GM12878 (cell line): ENCODE measurements at regions not wholly inside any gene's neighbourhood (a gene's known extent, or its start where the extent isn't known, plus 50 kb on each side); places are given as distances from the start of the nearest gene placed in this dataset.

Experiments
- ATAC-seq: fragments of 200-7000 bp; cut with Tn5 transposase; 3 replicates; pipeline ENCODE4 v1.9.1; 2020; ENCODE audit warnings: mild to moderate bottlenecking, moderate library complexity
- BruUV-seq: library from RNA; stranded (reverse); fragments of 400-500 nt; replicated peaks from 2 replicates; lab custom pipeline; 2021; lab: Mats Ljungman, UMichigan
- CTCF ChIA-PET: fragments of 300-600 bp; sonication (Branson Sonifier 250); formaldehyde crosslinking; extraction: SDS; loops from one replicate; lab custom pipeline; 2021; ENCODE audit warnings: inconsistent platforms; lab: Yijun Ruan, JAX
- POLR2A ChIA-PET: fragments of 350-600 bp; formaldehyde crosslinking; extraction: SDS; loops from one replicate; lab custom pipeline; 2021; ENCODE audit warnings: inconsistent platforms; lab: Charles Lee
- RAD21 ChIA-PET: fragments of 300-600 bp; sonication (Branson Sonifier 250); formaldehyde crosslinking; loops from one replicate; lab custom pipeline; 2023; ENCODE audit warnings: antibody characterized with exemption; ENCODE audit not compliant: unreplicated experiment; lab: Charles Lee
- SMC1A ChIA-PET: fragments of 300-600 bp; sonication (Branson Sonifier 250); formaldehyde crosslinking; loops from one replicate; lab custom pipeline; 2023; ENCODE audit not compliant: unreplicated experiment, uncharacterized antibody; lab: Charles Lee
- DNase-seq: peaks from one replicate; pipeline ENCODE4 v3.0.0-alpha.2; 2011; ENCODE audit warnings: low read depth, low spot score
- FAIRE-seq: peaks from 3 replicates; lab custom pipeline; 2011; peaks lifted over from hg19 to GRCh38; lab: Jason Lieb, UNC
- H2AFZ ChIP-seq: 2 replicates; pipeline ENCODE4 v1.6.0; 2011; ENCODE audit warnings: low read depth, low read length, control low read depth; ENCODE audit not compliant: control insufficient read depth
- H3K27ac ChIP-seq: 2 replicates; pipeline ENCODE4 v1.5.1; 2011; ENCODE audit warnings: control low read depth; ENCODE audit not compliant: control insufficient read depth, insufficient read depth
- H3K27me3 ChIP-seq, 2 experiments: replicated peaks in 1 of 2; 2 replicates each; pipeline versions ENCODE4 v1.6.0 to v1.6.1; 2011; ENCODE audit warnings: low read length in 1 of 2; ENCODE audit not compliant: control insufficient read depth in 2 of 2, insufficient read depth in 2 of 2
- H3K36me3 ChIP-seq, 2 experiments: 2 replicates each; pipeline ENCODE4 v1.5.1; 2011; ENCODE audit warnings: low read length in 1 of 2; ENCODE audit not compliant: control insufficient read depth in 2 of 2, insufficient read depth in 2 of 2
- H3K4me1 ChIP-seq: 2 replicates; pipeline ENCODE4 v1.6.1; 2011; ENCODE audit warnings: mild to moderate bottlenecking, low read length, moderate library complexity, mixed read lengths; ENCODE audit not compliant: control insufficient read depth, insufficient read depth
- H3K4me2 ChIP-seq: 2 replicates; pipeline ENCODE4 v1.6.0; 2011; ENCODE audit warnings: control low read depth; ENCODE audit not compliant: control insufficient read depth, insufficient read depth
- H3K4me3 ChIP-seq: fragments of 200-600 bp; sonication (generic); 2 replicates; pipeline ENCODE4 v1.5.1; 2016
- H3K79me2 ChIP-seq: 2 replicates; pipeline ENCODE4 v1.6.0; 2011; ENCODE audit warnings: low read length; ENCODE audit not compliant: control insufficient read depth, insufficient read depth
- H3K9ac ChIP-seq: 2 replicates; pipeline ENCODE4 v1.8.0; 2011; ENCODE audit warnings: low read length, control low read depth, mixed read lengths; ENCODE audit not compliant: control insufficient read depth, insufficient read depth
- H3K9me3 ChIP-seq: replicated peaks from 3 replicates; pipeline ENCODE4 v1.5.1; 2011; ENCODE audit warnings: mild to moderate bottlenecking, low read length; ENCODE audit not compliant: control insufficient read depth, insufficient read depth
- H4K20me1 ChIP-seq: 2 replicates; pipeline ENCODE4 v1.6.0; 2011; ENCODE audit not compliant: control insufficient read depth, insufficient read depth
- BCL11A ChIP-seq: IDR thresholded peaks from 2 replicates; pipeline ENCODE4 v1.6.1; 2011; ENCODE audit warnings: low read depth, low read length
- CBX5 ChIP-seq: sonication (generic); IDR thresholded peaks from 2 replicates; pipeline ENCODE4 v1.6.1; 2016; ENCODE audit warnings: low read depth, moderate library complexity, mild to moderate bottlenecking, inconsistent platforms
- GABPA ChIP-seq: IDR thresholded peaks from 2 replicates; pipeline ENCODE4 v1.6.1; 2014; ENCODE audit warnings: antibody characterized with exemption, low read depth, mild to moderate bottlenecking, inconsistent platforms
- HDGF ChIP-seq: fragments of 450-650 bp; IDR thresholded peaks from 2 replicates; pipeline ENCODE4 v1.6.1; 2016; ENCODE audit warnings: antibody characterized with exemption
- IKZF2 ChIP-seq, 2 experiments: fragments of 450-650 bp; IDR thresholded peaks; 2 replicates each; pipeline ENCODE4 v1.6.1; 2017; ENCODE audit warnings: mild to moderate bottlenecking in 2 of 2, moderate library complexity in 2 of 2
- JUNB ChIP-seq: IDR thresholded peaks from 2 replicates; pipeline ENCODE4 v1.6.1; 2016; ENCODE audit warnings: antibody characterized with exemption, mild to moderate bottlenecking
- KDM1A ChIP-seq: fragments of 200-600 bp; sonication (generic); IDR thresholded peaks from 2 replicates; pipeline ENCODE4 v1.6.1; 2016; ENCODE audit warnings: borderline replicate concordance
- MTA2 ChIP-seq: fragments of 450-650 bp; IDR thresholded peaks from 2 replicates; pipeline ENCODE4 v1.6.1; 2016; ENCODE audit warnings: low read depth, mild to moderate bottlenecking, moderate library complexity
- MYB ChIP-seq: fragments of 150-350 bp; IDR thresholded peaks from 2 replicates; pipeline ENCODE4 v1.6.1; 2014; ENCODE audit warnings: mild to moderate bottlenecking, low read depth, low read length, borderline replicate concordance
- NBN ChIP-seq: fragments of 450-650 bp; IDR thresholded peaks from 2 replicates; pipeline ENCODE4 v1.6.1; 2016
- PAX5 ChIP-seq: IDR thresholded peaks from 2 replicates; pipeline ENCODE4 v1.6.1; 2011; ENCODE audit warnings: low read depth, low read length, borderline replicate concordance
- PAX8 ChIP-seq: fragments of 450-650 bp; IDR thresholded peaks from 2 replicates; pipeline ENCODE4 v1.6.1; 2017; ENCODE audit warnings: mild to moderate bottlenecking, moderate library complexity
- POLR2A ChIP-seq: IDR thresholded peaks from 2 replicates; pipeline ENCODE4 v1.6.1; 2011; ENCODE audit warnings: low read depth, mild to moderate bottlenecking, low read length
- RFX5 ChIP-seq: IDR thresholded peaks from 2 replicates; pipeline ENCODE4 v1.6.1; 2011; ENCODE audit warnings: low read depth, low read length, improper control_type of control experiment
- SPI1 ChIP-seq: IDR thresholded peaks from 2 replicates; pipeline ENCODE4 v1.6.1; 2011; ENCODE audit warnings: low read depth, mild to moderate bottlenecking, low read length, moderate library complexity, borderline replicate concordance; ENCODE audit not compliant: insufficient read depth
- SREBF2 ChIP-seq: IDR thresholded peaks from 2 replicates; pipeline ENCODE4 v1.6.1; 2012; ENCODE audit warnings: mild to moderate bottlenecking, low read length
- TCF12 ChIP-seq: IDR thresholded peaks from 2 replicates; pipeline ENCODE4 v1.6.1; 2011; ENCODE audit warnings: low read depth, mild to moderate bottlenecking, low read length
- ZBED1 ChIP-seq: IDR thresholded peaks from 2 replicates; pipeline ENCODE4 v1.6.1; 2016; ENCODE audit warnings: borderline replicate concordance
- ZBTB40 ChIP-seq: fragments of 450-650 bp; IDR thresholded peaks from 2 replicates; pipeline ENCODE4 v1.6.1; 2016; ENCODE audit warnings: mild to moderate bottlenecking, moderate library complexity, borderline replicate concordance
- WGBS: methylation state at CpG from one replicate; pipeline ENCODE4 v1.1.6; 2016; ENCODE audit warnings: low lambda C conversion rate; ENCODE audit not compliant: insufficient replicate concordance, insufficient coverage; ENCODE audit errors: missing lambda C conversion rate; 5-methylcytosine and 5-hydroxymethylcytosine counted together
- in situ Hi-C: fragments of 300-500 bp; cut with MboI; formaldehyde crosslinking; loops from 9 replicates; pipeline ENCODE4 v1.14.3; 2018; ENCODE audit warnings: mixed read lengths
- intact Hi-C: fragments of 100-400 bp; cut with micrococcal nuclease; formaldehyde crosslinking; loops from one replicate; pipeline ENCODE4 v1.14.2; 2022; ENCODE audit not compliant: unreplicated experiment
- TF ChIP-seq, protein P1 (sequence below): fragments of 450-650 bp; formaldehyde crosslinking; IDR thresholded peaks from 2 replicates; pipeline ENCODE4 v1.5.0; 2022; ENCODE audit warnings: mild to moderate bottlenecking, missing genetic modification characterization
- TF ChIP-seq, protein P2 (sequence below): IDR thresholded peaks from 2 replicates; pipeline ENCODE4 v1.6.1; 2012; ENCODE audit warnings: low read depth, low read length, improper control_type of control experiment

- TF ChIP-seq, protein P1, sequence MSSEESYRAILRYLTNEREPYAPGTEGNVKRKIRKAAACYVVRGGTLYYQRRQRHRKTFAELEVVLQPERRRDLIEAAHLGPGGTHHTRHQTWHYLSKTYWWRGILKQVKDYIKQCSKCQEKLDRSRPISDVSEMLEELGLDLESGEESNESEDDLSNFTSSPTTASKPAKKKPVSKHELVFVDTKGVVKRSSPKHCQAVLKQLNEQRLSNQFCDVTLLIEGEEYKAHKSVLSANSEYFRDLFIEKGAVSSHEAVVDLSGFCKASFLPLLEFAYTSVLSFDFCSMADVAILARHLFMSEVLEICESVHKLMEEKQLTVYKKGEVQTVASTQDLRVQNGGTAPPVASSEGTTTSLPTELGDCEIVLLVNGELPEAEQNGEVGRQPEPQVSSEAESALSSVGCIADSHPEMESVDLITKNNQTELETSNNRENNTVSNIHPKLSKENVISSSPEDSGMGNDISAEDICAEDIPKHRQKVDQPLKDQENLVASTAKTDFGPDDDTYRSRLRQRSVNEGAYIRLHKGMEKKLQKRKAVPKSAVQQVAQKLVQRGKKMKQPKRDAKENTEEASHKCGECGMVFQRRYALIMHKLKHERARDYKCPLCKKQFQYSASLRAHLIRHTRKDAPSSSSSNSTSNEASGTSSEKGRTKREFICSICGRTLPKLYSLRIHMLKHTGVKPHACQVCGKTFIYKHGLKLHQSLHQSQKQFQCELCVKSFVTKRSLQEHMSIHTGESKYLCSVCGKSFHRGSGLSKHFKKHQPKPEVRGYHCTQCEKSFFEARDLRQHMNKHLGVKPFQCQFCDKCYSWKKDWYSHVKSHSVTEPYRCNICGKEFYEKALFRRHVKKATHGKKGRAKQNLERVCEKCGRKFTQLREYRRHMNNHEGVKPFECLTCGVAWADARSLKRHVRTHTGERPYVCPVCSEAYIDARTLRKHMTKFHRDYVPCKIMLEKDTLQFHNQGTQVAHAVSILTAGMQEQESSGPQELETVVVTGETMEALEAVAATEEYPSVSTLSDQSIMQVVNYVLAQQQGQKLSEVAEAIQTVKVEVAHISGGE (CRISPR knock-in tag), result no peak
- TF ChIP-seq TCF12 (no peak), POLR2A (no peak), CBX5 (no peak), MTA2 (no peak), HDGF (no peak), ZBED1 (no peak), PAX5 (no peak), IKZF2 (IDR thresholded peaks at IDR 0.05) (no peak), JUNB (no peak), BCL11A (no peak)
- TF ChIP-seq, protein P2, sequence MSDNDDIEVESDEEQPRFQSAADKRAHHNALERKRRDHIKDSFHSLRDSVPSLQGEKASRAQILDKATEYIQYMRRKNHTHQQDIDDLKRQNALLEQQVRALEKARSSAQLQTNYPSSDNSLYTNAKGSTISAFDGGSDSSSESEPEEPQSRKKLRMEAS, result no peak
Measured at GRCh38 chr2:122543815-122544214, 788.4 kb downstream of the TSN start (continued).

DNA sequence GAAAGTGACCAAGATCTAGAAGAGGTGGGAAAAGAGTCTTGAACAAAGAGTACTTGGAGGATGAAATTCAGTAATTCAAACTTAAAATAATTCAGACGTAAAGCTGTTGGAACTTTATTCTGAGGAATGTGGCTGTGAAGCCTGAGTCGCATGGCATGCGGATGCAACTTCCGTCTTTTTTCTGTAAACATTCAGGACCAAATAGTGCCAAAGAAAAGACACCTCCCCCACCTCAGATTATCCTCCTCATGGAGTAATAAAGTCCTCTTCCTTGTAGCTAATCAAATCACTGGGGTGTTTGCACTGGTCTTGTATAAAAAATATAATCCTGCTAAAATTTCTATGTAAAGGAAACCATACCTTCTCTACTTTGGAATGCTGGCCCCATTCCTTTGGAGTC is 790.4 kb downstream of the TSN start:
- H3K4me1 ChIP-seq, result no peaks in the 10 kb centered on the region
- H3K27ac ChIP-seq, result no peak overlapping the region
- in situ Hi-C loops, result no loop called here
- DNase-seq, result no peak
- H3K9ac ChIP-seq, result no peak overlapping the region
- no TSS peak for BruUV-seq
- H2AFZ ChIP-seq, result no peak overlapping the region
- no peak overlapping the region for H3K4me3 ChIP-seq
- ChIA-PET RAD21 (interaction anchor here (0.5 to 0.8 kb wide), 2 partner anchors 20 to 46 kb away, joined by 3 read pairs; no protein-coding TSS in a partner anchor), CTCF (interaction anchor here (0.7 to 2.2 kb wide), 2 partner anchors 10 to 110 kb away, joined by 3 to 7 read pairs; no protein-coding TSS in a partner anchor), POLR2A (interaction anchor here (2.0 kb wide), 1 partner anchor 9 kb away, joined by 6 read pairs; no protein-coding TSS in a partner anchor), SMC1A (interaction anchor here (1.0 to 2.1 kb wide), 4 partner anchors 9 to 192 kb away, joined by 3 to 11 read pairs (median 5); no protein-coding TSS in a partner anchor)
- H3K9me3 ChIP-seq, result no peaks in the 10 kb centered on the region
- H3K4me2 ChIP-seq, result no peak overlapping the region
- H3K79me2 ChIP-seq, result no peaks in the 10 kb centered on the region
- no peaks in the 10 kb centered on the region for H3K27me3 ChIP-seq
- no peak for FAIRE-seq
- no peaks in the 10 kb centered on the region for H4K20me1 ChIP-seq
- no peaks in the 10 kb centered on the region for H3K36me3 ChIP-seq
- no peak for ATAC-seq
- WGBS, result 60% methylated on average over 4 of the region's 4 CpGs
- intact Hi-C loops, result no loop called here
- no peak for TF ChIP-seq SPI1
- no peak for TF ChIP-seq KDM1A
- no peak for TF ChIP-seq RFX5
- TF ChIP-seq NBN, result no peak
- TF ChIP-seq MYB, result no peak
- no peak for TF ChIP-seq GABPA
- no peak for TF ChIP-seq SREBF2
- no peak for TF ChIP-seq PAX8
- no peak for TF ChIP-seq ZBTB40
